Esophagus (tissue), 2 donors: ENCODE measurements at regions not wholly inside any gene's neighbourhood (a gene's known extent, or its start where the extent isn't known, plus 50 kb on each side); places are given as distances from the start of the nearest gene placed in this dataset.

Experiments
- H3K27ac ChIP-seq, 2 donors: one replicate each; pipeline ENCODE4 v1.5.1; 2013; ENCODE audit warnings: low read depth in 2 of 2, mild to moderate bottlenecking in 2 of 2, inconsistent platforms in 1 of 2, low read length in 1 of 2, moderate library complexity in 1 of 2
- H3K27me3 ChIP-seq, 2 donors: one replicate each; pipeline ENCODE4 v1.6.1; 2013; ENCODE audit warnings: low read length in 2 of 2, control low read depth in 1 of 2, mild to moderate bottlenecking in 1 of 2; ENCODE audit not compliant: insufficient read depth in 2 of 2, control insufficient read depth in 1 of 2
- H3K36me3 ChIP-seq, 2 donors: one replicate each; pipeline ENCODE4 v1.6.1; 2013; ENCODE audit warnings: low read length in 1 of 2; ENCODE audit not compliant: control insufficient read depth in 2 of 2, insufficient read depth in 2 of 2
- H3K4me1 ChIP-seq, 2 donors: one replicate each; pipeline ENCODE4 v1.6.1; 2013; ENCODE audit warnings: low read length in 1 of 2; ENCODE audit not compliant: control insufficient read depth in 2 of 2, insufficient read depth in 2 of 2
- H3K4me3 ChIP-seq, 2 donors: one replicate each; pipeline ENCODE4 v1.5.1; 2013; ENCODE audit warnings: low read length in 2 of 2, mild to moderate bottlenecking in 2 of 2, low read depth in 1 of 2, moderate library complexity in 1 of 2
- H3K9me3 ChIP-seq, 2 donors: one replicate each; pipeline ENCODE4 v1.6.1; 2013; ENCODE audit warnings: mild to moderate bottlenecking in 2 of 2, low read depth in 1 of 2, low read length in 1 of 2, moderate library complexity in 1 of 2; ENCODE audit not compliant: control insufficient read depth in 2 of 2, insufficient read depth in 1 of 2
- WGBS, 2 donors: extraction: QIAGEN DNeasy Blood & Tissue Kit; methylation state at CpG; one replicate each; pipeline ENCODE4 v1.1.7; 2013; 5-methylcytosine and 5-hydroxymethylcytosine counted together
- donor health status: healthy with polysubstance abuse.
- donor health status: Bipolar disorder and iron deficiency.

DNA sequence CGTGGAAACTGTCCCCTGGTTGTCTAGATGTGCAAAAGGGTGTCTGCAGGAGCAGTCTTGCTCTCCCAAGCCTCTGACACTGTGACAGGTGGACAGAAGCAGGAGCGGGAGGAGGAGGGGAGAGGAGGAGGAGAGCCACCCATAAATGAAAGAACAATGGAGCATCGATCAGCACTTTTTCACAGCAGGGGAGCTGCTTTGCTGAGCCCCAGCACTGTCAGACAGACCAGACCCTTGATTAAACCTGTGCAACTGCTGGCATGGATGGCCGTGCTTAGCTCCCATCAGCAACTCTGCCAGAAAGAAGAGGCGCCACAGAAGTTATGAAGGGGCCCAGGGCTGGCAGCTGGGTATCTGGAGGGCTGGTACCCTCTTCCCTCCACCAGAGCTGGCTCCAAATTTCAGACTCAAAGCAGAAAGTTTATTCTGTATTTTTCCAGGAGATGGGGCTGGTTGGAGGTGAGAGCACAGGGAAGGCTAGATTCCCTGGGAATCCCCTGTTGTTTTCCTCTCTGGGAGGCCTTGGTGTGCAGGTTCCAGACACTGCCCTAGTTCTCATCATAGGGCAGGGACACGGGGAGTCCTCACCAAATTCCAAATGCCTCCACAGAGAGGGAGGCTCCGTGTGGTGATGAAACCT is 1192.2 kb downstream of the UQCRFS1 start:
- peaks cover 0 to 2% of the 10 kb centered on the region in 2 donors for H3K9me3 ChIP-seq
- no peak overlapping the region for H3K4me3 ChIP-seq
- H3K27ac ChIP-seq, result no peak overlapping the region
- no peaks in the 10 kb centered on the region for H3K27me3 ChIP-seq
- H3K36me3 ChIP-seq, result no peaks in the 10 kb centered on the region
- no peaks in the 10 kb centered on the region for H3K4me1 ChIP-seq
- 55% methylated on average over 7 of the region's 7 CpGs for WGBS, 2 donors

DNA sequence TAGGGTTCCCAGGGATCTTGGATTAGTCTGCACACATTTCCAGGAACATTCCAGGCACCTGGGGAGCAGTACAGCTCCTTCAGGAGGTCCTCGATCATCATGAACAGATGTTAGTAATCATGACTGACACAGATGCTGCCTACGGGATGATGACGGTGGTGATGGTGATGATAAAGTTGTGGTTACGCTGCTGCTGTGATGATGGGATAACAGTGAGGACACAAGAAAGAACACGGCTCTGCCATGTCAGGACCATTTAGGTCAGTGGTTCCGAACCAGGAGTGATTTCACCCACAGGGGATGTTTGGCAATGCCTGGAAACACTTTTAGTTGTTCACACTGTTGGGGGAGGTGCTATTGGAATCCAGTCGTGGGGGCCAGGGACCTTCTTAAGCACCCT is 1193.0 kb downstream of the UQCRFS1 start:
- Histone ChIP-seq H3K4me3 (no peak overlapping the region), H3K4me1 (no peaks in the 10 kb centered on the region), H3K9me3 (peaks cover 0 to 2% of the 10 kb centered on the region in 2 donors), H3K36me3 (no peaks in the 10 kb centered on the region), H3K27ac (no peak overlapping the region), H3K27me3 (no peaks in the 10 kb centered on the region)
- WGBS, 2 donors, result 69 to 70% methylated on average over 7 of the region's 7 CpGs

DNA sequence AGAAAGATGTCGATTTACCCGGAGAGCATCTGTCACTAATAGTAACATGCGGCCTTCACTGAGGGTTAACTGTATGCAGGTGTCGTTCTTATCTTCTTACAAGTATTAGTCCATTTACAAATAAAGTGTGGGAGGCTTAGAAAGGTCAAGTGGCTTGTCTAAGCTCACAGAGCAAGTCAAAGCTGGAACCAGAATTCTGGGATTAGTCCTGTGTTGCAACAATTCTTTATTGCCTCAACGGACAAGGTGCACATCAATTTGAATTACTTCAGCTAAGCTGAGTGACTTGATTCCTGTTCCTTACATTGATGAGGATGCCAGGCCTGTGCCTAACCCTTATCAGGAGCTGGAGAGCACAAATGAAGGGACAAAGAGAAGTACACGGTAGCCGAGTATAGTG is 1193.6 kb downstream of the UQCRFS1 start:
- H3K27ac ChIP-seq, result no peak overlapping the region
- H3K36me3 ChIP-seq, result no peaks in the 10 kb centered on the region
- H3K27me3 ChIP-seq, result no peaks in the 10 kb centered on the region
- H3K4me1 ChIP-seq, result no peaks in the 10 kb centered on the region
- peaks cover 0 to 2% of the 10 kb centered on the region in 2 donors for H3K9me3 ChIP-seq
- H3K4me3 ChIP-seq, result no peak overlapping the region
- 58 to 65% methylated on average over 7 of the region's 7 CpGs for WGBS, 2 donors

DNA sequence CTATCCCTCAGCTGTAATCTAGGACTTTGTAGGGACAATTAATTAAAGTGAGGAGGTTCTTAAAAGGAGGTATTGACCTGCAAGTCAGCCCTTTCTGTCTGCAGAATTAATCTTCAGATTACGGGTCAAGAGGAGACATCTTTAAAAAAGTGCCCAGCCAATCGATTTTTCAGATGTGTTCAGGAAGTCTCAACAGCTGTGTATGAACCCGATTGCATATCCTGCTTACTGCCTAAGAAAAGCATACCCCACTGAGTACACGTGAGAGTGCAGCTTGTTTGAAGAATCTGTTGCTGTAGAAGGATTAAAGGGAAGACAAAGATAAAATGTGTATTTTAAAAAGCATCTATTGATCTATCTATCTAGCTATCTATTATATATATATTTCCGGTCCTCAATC is 1194.5 kb downstream of the UQCRFS1 start:
- Histone ChIP-seq H3K4me1 (no peaks in the 10 kb centered on the region), H3K27me3 (no peaks in the 10 kb centered on the region), H3K27ac (no peak overlapping the region), H3K4me3 (no peak overlapping the region), H3K36me3 (no peaks in the 10 kb centered on the region), H3K9me3 (peaks cover 2 to 4% of the 10 kb centered on the region in 2 donors)
- WGBS, 2 donors, result 44 to 56% methylated on average over 5 of the region's 5 CpGs

DNA sequence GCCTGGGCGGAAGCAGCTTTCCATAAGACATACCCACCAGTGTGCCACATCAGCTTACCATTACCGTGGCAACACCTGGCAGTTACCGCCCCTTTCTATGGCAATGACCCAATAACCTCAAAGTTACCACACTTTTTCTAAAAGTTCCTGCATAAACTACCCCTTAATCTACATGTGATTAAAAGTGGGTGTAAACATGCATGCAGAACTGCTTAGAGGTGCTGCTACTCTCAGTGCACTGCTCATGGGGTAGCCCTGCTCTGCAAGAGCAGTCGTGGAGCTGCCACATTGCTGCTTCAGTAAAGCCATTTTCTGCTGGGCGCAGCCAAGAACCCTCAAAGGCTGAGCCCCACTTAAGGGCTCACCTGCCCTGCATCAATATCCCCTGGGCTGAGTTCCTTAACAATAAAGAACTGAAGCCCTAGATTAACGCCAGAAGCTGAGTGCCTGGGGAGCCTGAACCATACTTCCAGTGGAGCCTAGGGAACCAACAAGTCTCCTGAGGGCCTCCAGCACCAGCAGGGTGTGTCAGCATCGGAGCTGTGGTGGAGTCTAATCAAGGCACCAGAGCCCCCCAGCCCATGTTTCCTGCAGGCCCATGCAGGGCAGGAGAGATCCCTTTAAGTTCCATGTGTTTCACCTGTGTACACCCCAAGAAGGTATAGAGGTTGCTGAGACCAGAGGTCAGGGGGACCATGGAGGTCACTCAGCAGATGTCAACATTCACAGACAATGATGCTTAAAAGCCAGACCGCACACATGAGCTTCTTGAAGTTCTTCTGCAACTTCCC is 1198.1 kb downstream of the UQCRFS1 start:
- Histone ChIP-seq H3K36me3 (no peaks in the 10 kb centered on the region), H3K27ac (no peak overlapping the region), H3K4me3 (no peak overlapping the region), H3K4me1 (no peaks in the 10 kb centered on the region), H3K9me3 (peaks cover 0 to 7% of the 10 kb centered on the region in 2 donors), H3K27me3 (no peaks in the 10 kb centered on the region)
- 78 to 82% methylated on average over 8 of the region's 8 CpGs for WGBS, 2 donors

DNA sequence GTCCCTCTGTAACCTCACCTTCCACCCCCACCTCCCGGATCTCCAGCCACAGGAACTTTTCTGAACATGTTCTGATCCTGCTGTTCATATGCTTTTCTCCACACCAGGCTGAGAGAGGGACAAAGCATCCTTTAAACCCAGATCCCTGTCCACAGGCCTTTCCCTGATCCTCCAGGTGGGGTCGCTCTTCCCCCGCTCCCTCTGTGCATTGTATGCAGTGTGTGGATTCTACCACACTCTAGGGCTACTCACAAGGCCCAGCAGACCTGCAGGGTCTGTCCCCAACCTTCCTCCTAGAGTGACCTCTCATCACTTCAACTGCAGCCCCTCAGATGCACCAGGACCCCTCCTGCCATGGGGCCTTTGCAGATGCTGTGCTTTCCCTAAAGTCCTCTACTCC is 1200.6 kb downstream of the UQCRFS1 start:
- Histone ChIP-seq H3K4me1 (no peaks in the 10 kb centered on the region), H3K27ac (no peak overlapping the region), H3K9me3 (peaks cover 3 to 7% of the 10 kb centered on the region in 2 donors), H3K27me3 (no peaks in the 10 kb centered on the region), H3K36me3 (no peaks in the 10 kb centered on the region), H3K4me3 (no peak overlapping the region)
- WGBS, 2 donors, result 59 to 67% methylated on average over 3 of the region's 3 CpGs

DNA sequence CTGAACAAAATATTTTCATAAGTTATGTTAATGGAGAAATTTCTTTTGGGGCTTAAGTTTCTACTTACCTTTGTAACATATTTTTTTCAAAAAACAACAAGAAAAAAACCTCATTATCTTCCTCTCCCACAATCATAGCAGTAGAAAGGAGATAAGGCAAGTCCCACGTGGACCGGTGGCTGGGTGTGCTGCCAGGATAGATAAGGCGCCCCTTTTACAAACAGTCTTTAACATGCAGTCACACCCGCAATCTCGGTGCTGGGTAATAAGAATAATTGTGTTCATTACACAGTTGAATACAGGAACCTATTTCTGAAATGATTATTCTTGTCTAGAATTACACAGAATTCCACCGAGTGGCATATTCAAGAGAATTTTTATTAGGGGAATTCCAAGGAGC is 1202.3 kb downstream of the UQCRFS1 start:
- Histone ChIP-seq H3K4me3 (no peak overlapping the region), H3K27me3 (no peaks in the 10 kb centered on the region), H3K27ac (no peak overlapping the region), H3K4me1 (no peaks in the 10 kb centered on the region), H3K36me3 (no peaks in the 10 kb centered on the region), H3K9me3 (peaks cover 3 to 8% of the 10 kb centered on the region in 2 donors)
- WGBS, 2 donors, result 46 to 58% methylated on average over 6 of the region's 6 CpGs

DNA sequence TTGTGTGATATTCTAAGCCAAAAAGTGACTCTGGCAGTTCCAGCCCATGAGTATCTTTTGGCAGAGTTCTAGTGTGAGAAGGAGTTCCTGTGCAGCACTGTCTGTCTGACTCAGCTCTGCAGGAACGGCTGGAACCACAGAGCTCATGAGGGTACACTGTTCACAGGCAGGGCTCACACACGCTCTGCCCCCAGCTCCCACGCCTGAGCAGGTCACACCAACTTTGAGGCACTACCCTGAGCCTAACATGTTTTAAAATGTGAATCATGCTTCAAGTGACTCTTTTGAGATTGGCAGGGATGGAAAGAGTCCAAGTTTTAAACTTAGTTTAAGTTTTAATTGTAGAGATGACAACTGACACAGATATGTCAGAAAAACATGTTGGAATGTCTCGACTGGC is 1203.3 kb downstream of the UQCRFS1 start:
- H3K27ac ChIP-seq, result no peak overlapping the region
- no peaks in the 10 kb centered on the region for H3K36me3 ChIP-seq
- H3K27me3 ChIP-seq, result no peaks in the 10 kb centered on the region
- H3K4me3 ChIP-seq, result no peak overlapping the region
- H3K9me3 ChIP-seq, result peaks cover 3 to 8% of the 10 kb centered on the region in 2 donors
- WGBS, 2 donors, result 53 to 64% methylated on average over 4 of the region's 4 CpGs
- no peaks in the 10 kb centered on the region for H3K4me1 ChIP-seq

DNA sequence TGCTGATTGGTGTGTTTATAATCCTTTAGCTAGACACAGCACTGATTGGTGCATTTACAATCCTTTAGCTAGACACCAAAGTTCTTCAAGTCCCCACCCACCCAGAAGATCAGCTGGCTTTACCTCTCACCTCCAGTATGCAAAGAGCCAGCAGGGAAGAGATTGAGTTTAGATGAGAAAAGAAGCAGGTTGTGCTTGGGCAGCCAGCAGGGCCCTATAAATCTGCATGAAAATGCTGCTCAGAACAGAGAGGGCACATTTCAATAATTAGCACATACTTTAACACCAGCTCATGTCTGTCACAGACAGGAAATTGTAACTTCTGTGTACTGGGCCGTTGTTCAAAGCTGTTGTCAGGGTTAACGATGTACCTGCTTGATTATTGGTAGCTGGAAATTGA is 1204.3 kb downstream of the UQCRFS1 start:
- Histone ChIP-seq H3K27ac (no peak overlapping the region), H3K4me3 (no peak overlapping the region), H3K4me1 (no peaks in the 10 kb centered on the region), H3K36me3 (no peaks in the 10 kb centered on the region), H3K9me3 (peaks cover 3 to 4% of the 10 kb centered on the region in 2 donors), H3K27me3 (no peaks in the 10 kb centered on the region)
- 61 to 62% methylated on average over 2 of the region's 2 CpGs for WGBS, 2 donors

DNA sequence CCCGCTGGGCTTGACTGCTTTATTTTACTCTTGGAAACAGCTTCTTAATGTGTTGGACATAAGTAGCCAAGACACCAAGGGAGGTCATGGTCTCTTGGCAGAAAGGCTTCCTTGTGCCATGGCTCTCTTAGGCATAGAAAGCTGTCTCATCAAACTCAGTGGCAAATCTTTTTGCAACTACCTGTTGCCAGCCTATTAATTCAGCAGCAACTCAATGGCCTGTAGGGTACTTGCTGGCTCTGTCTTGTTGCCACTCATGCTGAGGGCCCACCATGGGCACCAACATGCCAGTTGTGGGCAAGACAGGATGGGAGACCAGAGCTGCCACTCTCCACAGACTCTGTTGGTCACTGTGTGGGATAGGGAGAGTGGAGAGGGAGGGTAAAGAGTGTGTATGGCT is 1209.4 kb downstream of the UQCRFS1 start:
- 81 to 89% methylated on average over 1 of the region's 1 CpG for WGBS, 2 donors
- no peaks in the 10 kb centered on the region for H3K27me3 ChIP-seq
- H3K9me3 ChIP-seq, result peaks cover 2 to 8% of the 10 kb centered on the region in 2 donors
- H3K4me3 ChIP-seq, result no peak overlapping the region
- H3K4me1 ChIP-seq, result no peaks in the 10 kb centered on the region
- H3K27ac ChIP-seq, result no peak overlapping the region
- no peaks in the 10 kb centered on the region for H3K36me3 ChIP-seq
